DMS114 treated with DMSO at 0.1 percent for 48 hours (cell line): ENCODE measurements at regions not wholly inside any gene's neighbourhood (a gene's known extent, or its start where the extent isn't known, plus 50 kb on each side); places are given as distances from the start of the nearest gene placed in this dataset.
"Not testable (repeated sequence)": the region's sequence is repeated elsewhere in the genome, so short reads cannot be mapped to it uniquely, and the experiment has no call there.

Source experiments
- DNase-seq: peaks from one replicate; lab custom pipeline; 2025; ENCODE audit not compliant: unreplicated experiment; lab: John Stamatoyannopoulos, UW

DNA sequence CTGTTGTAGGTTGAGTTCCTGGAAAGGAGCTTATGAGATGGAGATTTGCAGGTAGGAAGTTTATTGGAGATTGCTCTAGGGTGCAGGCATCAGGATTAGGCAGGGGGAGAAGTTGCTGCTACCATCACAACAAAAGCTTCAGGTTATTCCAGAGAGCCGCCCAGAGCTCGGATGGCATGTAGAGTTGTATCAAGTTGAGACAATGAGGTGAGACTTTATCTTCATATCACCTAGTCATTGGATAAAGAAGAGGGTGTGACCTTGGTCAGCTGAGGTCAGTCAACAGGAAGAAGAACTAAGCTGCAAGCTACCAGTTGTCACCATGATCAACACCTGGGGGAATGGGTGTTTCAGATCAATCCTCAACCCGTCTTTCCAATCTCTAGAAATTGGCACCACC is 342.0 kb downstream of the RFC3 start:
- DNase-seq: no peak

- DNase-seq: no peak
Measured at GRCh38 chr13:34161931-34162543, 344.1 kb downstream of the RFC3 start.

DNA sequence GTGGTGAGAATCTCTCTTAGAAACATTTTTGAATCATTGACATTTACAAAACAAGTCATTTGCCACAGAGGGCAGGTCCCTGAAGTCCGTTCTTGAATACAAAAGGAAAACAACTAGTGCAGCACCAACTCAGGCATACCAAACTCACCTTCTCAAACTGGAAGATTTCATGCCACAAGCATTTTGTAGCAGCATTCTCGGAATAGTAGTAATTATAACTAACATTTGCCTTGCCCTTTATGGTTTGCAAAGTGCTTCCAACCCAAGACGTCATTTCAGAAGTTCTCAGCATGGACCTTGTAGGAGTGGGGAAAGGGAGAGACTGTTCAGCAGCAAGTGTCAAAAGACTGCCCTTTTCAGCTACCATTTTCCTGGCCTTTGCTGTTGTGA is 344.6 kb downstream of the RFC3 start:
- no peak for DNase-seq

GRCh38 chr13:34164582-34164981 is 346.6 kb downstream of the RFC3 start:
- DNase-seq: no peak

- DNase-seq: no peak
Measured at GRCh38 chr13:34165158-34165557, 347.2 kb downstream of the RFC3 start.

- no peak for DNase-seq
Measured at GRCh38 chr13:34166406-34166805, 348.5 kb downstream of the RFC3 start.

DNA sequence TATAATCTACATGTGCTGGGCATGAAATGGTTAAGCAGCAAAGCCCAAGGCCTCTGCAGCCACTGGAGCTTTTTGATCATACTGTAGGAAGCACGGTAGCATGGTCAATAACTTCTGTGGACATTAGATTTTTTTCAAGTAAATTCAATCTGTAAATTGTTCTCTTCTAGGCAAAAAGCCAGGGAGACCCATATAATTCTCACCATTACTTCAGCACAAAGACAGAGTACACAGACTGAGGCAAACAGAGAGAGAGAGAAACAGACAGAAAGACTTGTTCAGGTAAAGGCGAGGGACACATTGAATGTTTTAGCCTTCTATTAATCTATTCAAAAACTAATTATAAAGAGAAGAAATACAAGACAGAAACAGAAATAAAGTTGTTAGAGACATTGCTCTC is 349.4 kb downstream of the RFC3 start:
- no peak for DNase-seq

DNA sequence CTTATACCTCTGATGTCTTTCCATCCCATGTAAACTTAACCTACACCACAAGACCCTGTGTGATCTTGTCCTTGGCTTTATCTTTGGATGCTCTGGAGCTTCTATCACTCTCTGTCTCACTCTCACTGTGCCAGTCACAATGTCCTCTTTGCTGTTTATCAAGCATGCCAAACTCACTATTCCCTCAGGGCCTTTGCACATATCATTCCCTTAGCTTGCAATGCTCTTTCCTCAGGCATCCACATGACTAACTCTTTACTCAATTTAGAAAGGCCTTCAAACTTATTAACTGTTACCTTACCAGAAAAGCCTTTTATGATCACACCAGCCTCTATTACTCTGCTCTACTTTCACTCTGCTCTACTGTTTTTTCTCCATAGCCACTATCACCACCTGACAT is 354.1 kb downstream of the RFC3 start:
- no peak for DNase-seq

DNA sequence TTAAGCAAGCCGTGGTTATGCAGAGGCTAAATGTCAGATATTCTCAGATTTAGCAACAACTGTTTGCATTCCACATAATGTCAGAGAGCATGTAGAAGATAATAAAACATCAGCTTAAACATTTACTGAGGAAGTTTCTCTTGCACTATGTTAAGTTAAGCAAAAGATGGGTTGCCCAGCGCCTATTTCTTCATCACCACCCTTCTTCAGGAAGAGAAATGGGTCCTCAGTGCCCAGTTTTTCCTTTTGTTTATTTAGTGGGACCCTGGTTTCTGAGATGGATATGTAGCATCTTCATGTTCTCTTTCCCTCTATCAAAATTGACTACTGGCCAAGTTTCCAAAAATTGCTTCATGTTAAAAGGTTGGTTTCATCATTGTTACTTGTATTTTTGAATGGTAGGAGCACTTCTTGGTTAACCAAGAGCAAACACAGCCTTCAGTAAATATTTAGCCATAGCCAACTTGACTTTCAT is 356.8 kb downstream of the RFC3 start:
- DNase-seq: no peak

DNA sequence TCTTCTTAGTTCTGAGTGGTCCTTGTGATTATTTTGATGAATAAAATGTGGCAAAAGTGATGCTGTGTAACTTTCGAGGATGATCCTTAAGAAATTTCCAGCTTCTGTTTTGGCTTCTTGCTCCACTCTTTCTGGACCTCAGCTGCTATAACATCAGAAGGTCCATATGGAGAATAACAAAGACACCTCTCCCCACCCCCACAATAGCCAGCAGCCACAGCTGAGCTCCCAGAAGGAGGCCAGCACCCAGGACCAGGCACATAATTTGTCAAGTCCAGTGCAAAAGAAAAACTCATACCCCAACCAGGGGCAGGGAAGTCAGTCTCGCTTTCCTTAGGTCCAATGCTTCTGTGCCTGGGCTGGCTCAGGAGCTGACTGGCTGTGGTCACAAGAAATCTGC is 357.6 kb downstream of the RFC3 start:
- DNase-seq: no peak

GRCh38 chr13:34176633-34177032 is 358.7 kb downstream of the RFC3 start:
- no peak for DNase-seq

DNA sequence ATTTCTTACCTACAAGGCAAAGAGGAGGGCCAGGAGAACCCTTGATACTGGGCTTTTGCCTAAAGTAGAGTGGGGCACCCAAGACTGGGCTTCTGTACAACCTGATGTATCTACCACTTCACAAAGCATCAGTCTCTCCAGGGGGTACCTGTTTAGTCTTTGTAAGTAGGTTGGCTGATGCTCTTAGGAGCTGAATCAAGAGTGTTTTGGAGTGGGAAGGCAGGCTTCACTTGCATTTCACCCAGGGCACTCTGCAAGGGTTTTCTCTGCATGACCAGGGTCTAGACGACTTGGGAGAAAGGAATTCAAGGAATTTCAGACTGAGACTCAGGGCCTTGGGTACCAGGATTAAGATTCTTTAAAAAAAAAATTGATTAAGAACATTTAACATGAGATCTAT is 361.5 kb downstream of the RFC3 start:
- DNase-seq: no peak

GRCh38 chr13:34179927-34180326 is 362.0 kb downstream of the RFC3 start:
- DNase-seq: no peak

DNA sequence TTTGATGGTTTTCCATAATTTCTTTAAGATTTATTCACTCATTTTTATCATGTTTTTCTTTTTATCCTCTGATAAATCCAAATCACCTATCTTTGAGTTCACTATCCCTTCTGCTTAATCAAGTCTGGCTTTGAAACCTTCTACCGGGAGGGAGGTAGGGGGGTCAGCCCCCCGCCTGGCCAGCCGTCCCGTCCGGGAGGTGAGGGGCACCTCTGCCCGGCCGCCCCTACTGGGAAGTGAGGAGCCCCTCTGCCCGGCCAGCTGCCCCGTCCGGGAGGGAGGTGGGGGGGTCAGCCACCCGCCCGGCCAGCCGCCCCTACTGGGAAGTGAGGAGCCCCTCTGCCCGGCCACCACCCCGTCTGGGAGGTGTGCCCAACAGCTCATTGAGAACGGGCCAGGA is 363.3 kb downstream of the RFC3 start:
- DNase-seq: not testable (repeated sequence)

GRCh38 chr13:34189946-34190345 is 372.0 kb downstream of the RFC3 start:
- DNase-seq: no peak

GRCh38 chr13:34201050-34201913 is 383.3 kb downstream of the RFC3 start:
- no peak for DNase-seq

DNA sequence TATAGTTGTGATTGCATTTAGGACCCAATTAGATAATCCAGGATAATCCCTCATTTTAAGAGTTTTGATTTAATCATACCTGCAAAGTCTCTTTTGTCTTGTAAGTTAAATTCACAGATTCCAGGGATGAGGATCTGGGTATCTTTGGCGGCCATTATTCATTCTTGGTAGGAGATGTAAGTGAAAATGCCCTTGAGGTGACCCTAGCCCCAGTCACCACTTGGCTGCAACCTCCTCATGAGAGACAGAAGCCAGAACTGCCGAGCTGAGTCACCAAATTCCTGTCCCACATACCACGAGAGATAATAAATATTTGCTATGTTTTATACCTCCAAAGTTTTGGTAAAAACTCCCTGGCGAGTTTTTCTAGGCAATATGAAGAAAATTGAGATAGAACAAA is 389.4 kb downstream of the RFC3 start:
- no peak for DNase-seq

DNA sequence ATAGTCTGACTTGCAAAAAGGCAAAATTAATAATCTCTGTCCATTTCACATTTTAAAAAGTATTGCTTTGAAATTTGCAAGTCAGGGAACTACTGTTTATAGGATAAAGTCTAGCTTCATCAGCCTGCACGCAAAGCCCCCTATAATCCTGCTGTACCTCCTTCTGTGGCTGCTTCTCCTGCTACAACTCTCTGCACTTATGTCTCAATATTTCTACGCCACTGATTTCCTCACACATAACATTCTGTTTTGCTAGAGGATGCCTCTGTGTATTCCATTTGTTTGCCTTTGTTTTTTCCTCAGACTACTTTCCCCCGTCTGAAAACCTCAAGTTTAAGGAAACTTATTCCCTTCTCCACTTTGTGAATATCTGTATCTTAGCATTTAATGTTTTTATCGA is 389.9 kb downstream of the RFC3 start:
- DNase-seq: no peak

GRCh38 chr13:34208336-34208735 is 390.4 kb downstream of the RFC3 start:
- DNase-seq: no peak

GRCh38 chr13:34210341-34210740 is 392.4 kb downstream of the RFC3 start:
- no peak for DNase-seq

GRCh38 chr13:34214686-34215085 is 396.7 kb downstream of the RFC3 start:
- DNase-seq: no peak

- no peak for DNase-seq
Measured at GRCh38 chr13:34216256-34216655, 398.3 kb downstream of the RFC3 start.
